Glutamatergic neuron (in vitro differentiated cells): ENCODE measurements at regions not wholly inside any gene's neighbourhood (a gene's known extent, or its start where the extent isn't known, plus 50 kb on each side); places are given as distances from the start of the nearest gene placed in this dataset.

Source experiments
- DNase-seq: peaks from one replicate; pipeline ENCODE4 v3.0.0; 2022
- H3K27ac Mint-ChIP-seq: one replicate; pipeline ENCODE4 v1.8.0; 2020; ENCODE audit warnings: mild to moderate bottlenecking, mixed read lengths, inconsistent platforms; ENCODE audit not compliant: unreplicated experiment
- H3K27me3 Mint-ChIP-seq: one replicate; pipeline ENCODE4 v1.8.0; 2020; ENCODE audit warnings: mild to moderate bottlenecking, moderate library complexity, mixed read lengths, inconsistent platforms; ENCODE audit not compliant: unreplicated experiment
- H3K36me3 Mint-ChIP-seq: one replicate; pipeline ENCODE4 v1.8.0; 2020; ENCODE audit warnings: mild to moderate bottlenecking, mixed read lengths, inconsistent platforms; ENCODE audit not compliant: unreplicated experiment
- H3K4me1 Mint-ChIP-seq: one replicate; pipeline ENCODE4 v1.8.0; 2020; ENCODE audit warnings: mild to moderate bottlenecking, low read depth, mixed read lengths, inconsistent platforms; ENCODE audit not compliant: unreplicated experiment
- H3K4me3 Mint-ChIP-seq: one replicate; pipeline ENCODE4 v1.8.0; 2020; ENCODE audit warnings: mild to moderate bottlenecking, mixed read lengths, inconsistent platforms; ENCODE audit not compliant: unreplicated experiment
- H3K9me3 Mint-ChIP-seq: one replicate; pipeline ENCODE4 v1.8.0; 2020; ENCODE audit warnings: mild to moderate bottlenecking, moderate library complexity, mixed read lengths, inconsistent platforms; ENCODE audit not compliant: unreplicated experiment
- TF ChIP-seq, protein P1 (sequence below): fragments of 200-600 bp; sonication (generic); IDR thresholded peaks from one replicate; pipeline ENCODE4 v1.5.0; 2021; ENCODE audit not compliant: partially characterized antibody, unreplicated experiment

DNA sequence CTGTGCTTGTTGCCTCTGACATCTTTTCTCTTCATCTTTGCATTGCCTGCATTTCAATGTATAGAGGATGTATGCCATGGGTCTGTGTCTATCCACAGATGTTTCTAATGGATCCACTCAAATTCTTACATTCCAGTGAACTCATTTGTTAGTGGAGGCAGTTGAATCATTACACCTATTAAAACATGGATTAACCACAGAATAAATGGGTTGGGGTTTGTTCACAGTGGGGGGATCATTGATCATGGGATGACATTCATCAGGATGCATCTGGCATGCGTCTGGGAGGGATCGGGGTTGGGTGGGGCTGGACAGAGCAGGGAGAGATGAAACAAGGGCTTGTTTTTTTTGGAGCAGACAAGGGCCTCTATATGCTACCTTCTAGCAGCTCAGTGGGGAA lies 182.5 kb downstream of the RHOU start:
- TF ChIP-seq, protein P1, sequence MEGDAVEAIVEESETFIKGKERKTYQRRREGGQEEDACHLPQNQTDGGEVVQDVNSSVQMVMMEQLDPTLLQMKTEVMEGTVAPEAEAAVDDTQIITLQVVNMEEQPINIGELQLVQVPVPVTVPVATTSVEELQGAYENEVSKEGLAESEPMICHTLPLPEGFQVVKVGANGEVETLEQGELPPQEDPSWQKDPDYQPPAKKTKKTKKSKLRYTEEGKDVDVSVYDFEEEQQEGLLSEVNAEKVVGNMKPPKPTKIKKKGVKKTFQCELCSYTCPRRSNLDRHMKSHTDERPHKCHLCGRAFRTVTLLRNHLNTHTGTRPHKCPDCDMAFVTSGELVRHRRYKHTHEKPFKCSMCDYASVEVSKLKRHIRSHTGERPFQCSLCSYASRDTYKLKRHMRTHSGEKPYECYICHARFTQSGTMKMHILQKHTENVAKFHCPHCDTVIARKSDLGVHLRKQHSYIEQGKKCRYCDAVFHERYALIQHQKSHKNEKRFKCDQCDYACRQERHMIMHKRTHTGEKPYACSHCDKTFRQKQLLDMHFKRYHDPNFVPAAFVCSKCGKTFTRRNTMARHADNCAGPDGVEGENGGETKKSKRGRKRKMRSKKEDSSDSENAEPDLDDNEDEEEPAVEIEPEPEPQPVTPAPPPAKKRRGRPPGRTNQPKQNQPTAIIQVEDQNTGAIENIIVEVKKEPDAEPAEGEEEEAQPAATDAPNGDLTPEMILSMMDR, result no peak
- peaks cover 4% of the 10 kb centered on the region for H3K36me3 Mint-ChIP-seq
- peaks cover 28% of the 10 kb centered on the region for H3K4me1 Mint-ChIP-seq
- H3K9me3 Mint-ChIP-seq, result peaks cover 2% of the 10 kb centered on the region
- no peak for DNase-seq
- no peak overlapping the region for H3K27ac Mint-ChIP-seq
- H3K4me3 Mint-ChIP-seq, result no peak overlapping the region
- H3K27me3 Mint-ChIP-seq, result peaks cover 4% of the 10 kb centered on the region

DNA sequence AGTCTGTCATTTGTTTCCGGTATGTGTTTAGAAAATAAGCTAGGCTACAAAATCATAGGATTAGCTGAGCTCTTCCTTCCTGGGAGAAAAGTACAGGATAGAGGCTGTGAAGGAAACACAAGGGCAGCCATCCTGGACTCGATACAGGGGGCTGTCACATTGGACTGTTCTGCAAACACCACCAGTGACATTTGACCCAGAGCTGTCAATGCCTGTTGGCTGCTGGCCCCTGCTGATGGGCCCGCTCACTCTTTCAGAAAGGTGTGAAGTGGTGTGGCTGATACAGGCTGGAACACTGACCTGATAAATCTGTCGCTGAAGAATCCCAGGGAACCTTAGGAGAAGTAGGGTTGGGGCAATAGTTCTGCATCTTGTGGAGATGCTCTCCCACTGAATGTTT lies 183.1 kb downstream of the RHOU start:
- Mint-ChIP-seq H3K9me3 (peaks cover 2% of the 10 kb centered on the region), H3K27me3 (peaks cover 2% of the 10 kb centered on the region), H3K36me3 (peaks cover 4% of the 10 kb centered on the region), H3K27ac (no peak overlapping the region), H3K4me3 (no peak overlapping the region), H3K4me1 (peaks cover 25% of the 10 kb centered on the region)
- DNase-seq, result no peak
- TF ChIP-seq, protein P1, result no peak

DNA sequence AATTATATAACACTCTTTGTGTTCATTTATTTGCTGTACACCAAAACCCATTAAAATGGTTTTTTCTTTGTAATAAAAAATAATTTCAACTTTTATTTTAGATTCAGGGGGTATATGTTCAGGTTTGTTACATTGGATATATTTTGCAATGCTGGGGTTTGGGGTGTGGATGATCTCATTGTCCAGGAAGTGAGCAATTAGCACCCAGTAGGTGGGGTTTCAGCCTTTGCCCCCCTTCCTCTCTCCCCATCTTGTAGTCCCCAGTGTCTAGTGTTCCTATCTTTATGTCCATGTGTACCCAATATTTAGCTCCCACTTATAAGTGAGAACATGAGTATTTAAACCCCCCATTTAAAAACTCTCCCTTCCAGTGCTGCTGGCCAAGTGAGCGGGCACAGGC lies 184.6 kb downstream of the RHOU start:
- peaks cover 2% of the 10 kb centered on the region for H3K9me3 Mint-ChIP-seq
- no peak overlapping the region for H3K4me3 Mint-ChIP-seq
- peaks cover 2% of the 10 kb centered on the region for H3K27me3 Mint-ChIP-seq
- H3K27ac Mint-ChIP-seq, result no peak overlapping the region
- peaks cover 4% of the 10 kb centered on the region for H3K36me3 Mint-ChIP-seq
- no peak for DNase-seq
- H3K4me1 Mint-ChIP-seq, result peaks cover 17% of the 10 kb centered on the region
- TF ChIP-seq, protein P1, result no peak

DNA sequence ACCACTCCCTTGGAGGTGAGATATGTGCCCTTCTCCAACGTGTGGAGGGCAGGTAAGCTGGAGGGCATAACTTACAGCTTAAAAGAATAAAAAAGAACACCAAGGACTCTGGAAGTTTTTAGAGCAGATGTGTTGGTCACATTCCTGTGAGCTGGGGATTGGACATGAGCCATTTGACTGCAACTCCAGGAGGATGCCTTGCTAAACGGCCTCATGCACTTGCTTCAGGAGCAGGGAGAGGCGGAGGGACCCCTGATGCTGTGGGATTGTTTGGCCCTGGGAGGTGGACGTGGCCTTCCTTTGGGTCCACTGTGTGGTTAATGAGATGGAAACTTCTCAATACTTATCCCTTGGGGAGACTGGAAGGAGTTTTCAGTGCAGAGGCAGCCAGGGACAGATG lies 185.6 kb downstream of the RHOU start:
- TF ChIP-seq, protein P1, result no peak
- Mint-ChIP-seq H3K27me3 (peaks cover 2% of the 10 kb centered on the region), H3K4me1 (peaks cover 17% of the 10 kb centered on the region), H3K36me3 (peaks cover 7% of the 10 kb centered on the region), H3K27ac (no peak overlapping the region), H3K4me3 (no peak overlapping the region), H3K9me3 (peaks cover 5% of the 10 kb centered on the region)
- DNase-seq, result no peak

DNA sequence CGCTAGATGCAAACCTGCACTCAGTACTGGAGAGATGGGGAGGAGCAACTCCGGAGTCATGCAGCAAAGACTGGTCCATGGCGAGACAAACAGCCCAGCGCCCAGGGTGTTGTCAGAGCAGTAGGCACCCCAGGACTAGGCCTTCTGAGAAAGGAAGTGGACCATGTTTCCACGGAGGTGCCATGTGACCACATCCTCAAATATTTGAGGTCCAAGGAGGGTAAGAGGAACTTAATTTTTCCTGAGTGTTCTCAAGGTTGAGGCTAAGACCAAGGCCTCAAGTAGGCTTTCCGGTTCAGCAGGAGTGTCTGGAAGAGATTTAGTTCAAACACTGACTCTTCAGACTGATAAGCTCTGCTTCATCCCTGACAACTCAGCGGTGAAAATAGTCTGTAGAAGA lies 186.2 kb downstream of the RHOU start:
- peaks cover 8% of the 10 kb centered on the region for H3K36me3 Mint-ChIP-seq
- H3K27me3 Mint-ChIP-seq, result peaks cover 2% of the 10 kb centered on the region
- peaks cover 17% of the 10 kb centered on the region for H3K4me1 Mint-ChIP-seq
- TF ChIP-seq, protein P1, result no peak
- H3K9me3 Mint-ChIP-seq, result peaks cover 6% of the 10 kb centered on the region
- H3K4me3 Mint-ChIP-seq, result no peak overlapping the region
- no peak overlapping the region for H3K27ac Mint-ChIP-seq
- DNase-seq, result no peak
